K562 (cell line): ENCODE measurements at regions not wholly inside any gene's neighbourhood (a gene's known extent, or its start where the extent isn't known, plus 50 kb on each side); places are given as distances from the start of the nearest gene placed in this dataset.

Experiments
- CBX8 ChIP-seq: fragments of 200-600 bp; sonication (generic); IDR thresholded peaks from 2 replicates; pipeline ENCODE4 v1.6.1; 2012; ENCODE audit warnings: borderline replicate concordance, mixed run types, low read depth, mild to moderate bottlenecking, moderate library complexity, mixed read lengths, low read length, control low read depth, inconsistent platforms; ENCODE audit not compliant: poor library complexity, severe bottlenecking; ENCODE audit errors: extremely low read depth
- ELF4 ChIP-seq: fragments of 450-650 bp; formaldehyde crosslinking; IDR thresholded peaks from 2 replicates; pipeline ENCODE4 v1.4.0; 2022; ENCODE audit warnings: missing genetic modification characterization
- GATA2 ChIP-seq: sonication (generic); formaldehyde crosslinking; IDR thresholded peaks from 2 replicates; pipeline ENCODE4 v1.4.0; 2020; ENCODE audit warnings: mild to moderate bottlenecking, missing genetic modification reagents
- NBN ChIP-seq: fragments of 450-650 bp; IDR thresholded peaks from 2 replicates; pipeline ENCODE4 v1.6.1; 2016; ENCODE audit warnings: low read depth, mild to moderate bottlenecking
- RFX5 ChIP-seq: IDR thresholded peaks from 2 replicates; pipeline ENCODE4 v1.6.1; 2011; ENCODE audit warnings: low read depth, mild to moderate bottlenecking, improper control_type of control experiment, low read length
- SRSF1 ChIP-seq: fragments of 200-400 bp; formaldehyde crosslinking; IDR thresholded peaks from 2 replicates; pipeline ENCODE4 v1.6.1; 2017; ENCODE audit warnings: mild to moderate bottlenecking, low read depth, low read length, moderate library complexity
- TAF1 ChIP-seq: IDR thresholded peaks from 2 replicates; pipeline ENCODE4 v1.6.1; 2011; ENCODE audit warnings: mild to moderate bottlenecking, low read length, moderate library complexity; ENCODE audit not compliant: insufficient read depth, control insufficient read depth, severe bottlenecking; ENCODE audit errors: extremely low read depth
- YY1 ChIP-seq, 3 experiments: IDR thresholded peaks; 2 replicates each; pipeline ENCODE4 v1.6.1; 2011; ENCODE audit warnings: low read length in 2 of 3, mild to moderate bottlenecking in 2 of 3, moderate library complexity in 2 of 3, borderline replicate concordance in 1 of 3, control low read depth in 1 of 3, low read depth in 1 of 3; ENCODE audit not compliant: insufficient read depth in 3 of 3, insufficient replicate concordance in 2 of 3, control insufficient read depth in 1 of 3, insufficient read length in 1 of 3; ENCODE audit errors: extremely low read depth in 1 of 3
- ZFX ChIP-seq: sonication (generic); formaldehyde crosslinking; IDR thresholded peaks from 2 replicates; pipeline ENCODE4 v1.8.0; 2022; ENCODE audit warnings: mild to moderate bottlenecking, missing genetic modification reagents, moderate library complexity
- ZNF143 ChIP-seq: sonication (generic); formaldehyde crosslinking; IDR thresholded peaks from 2 replicates; pipeline ENCODE4 v1.9.0; 2022; ENCODE audit warnings: mild to moderate bottlenecking, missing genetic modification reagents
- ZNF311 ChIP-seq: fragments of 250-450 bp; sonication (Bioruptor Pico); IDR thresholded peaks from 2 replicates; pipeline ENCODE4 v1.4.0; 2020; ENCODE audit warnings: mild to moderate bottlenecking, moderate library complexity
- TF ChIP-seq, protein P1 (sequence below): sonication (generic); formaldehyde crosslinking; IDR thresholded peaks from 2 replicates; pipeline ENCODE4 v1.9.0; 2022; ENCODE audit warnings: mild to moderate bottlenecking, missing genetic modification reagents
- TF ChIP-seq, protein P2 (sequence below): fragments of 450-650 bp; formaldehyde crosslinking; IDR thresholded peaks from 2 replicates; pipeline ENCODE4 v1.4.0; 2022; ENCODE audit warnings: missing genetic modification characterization

DNA sequence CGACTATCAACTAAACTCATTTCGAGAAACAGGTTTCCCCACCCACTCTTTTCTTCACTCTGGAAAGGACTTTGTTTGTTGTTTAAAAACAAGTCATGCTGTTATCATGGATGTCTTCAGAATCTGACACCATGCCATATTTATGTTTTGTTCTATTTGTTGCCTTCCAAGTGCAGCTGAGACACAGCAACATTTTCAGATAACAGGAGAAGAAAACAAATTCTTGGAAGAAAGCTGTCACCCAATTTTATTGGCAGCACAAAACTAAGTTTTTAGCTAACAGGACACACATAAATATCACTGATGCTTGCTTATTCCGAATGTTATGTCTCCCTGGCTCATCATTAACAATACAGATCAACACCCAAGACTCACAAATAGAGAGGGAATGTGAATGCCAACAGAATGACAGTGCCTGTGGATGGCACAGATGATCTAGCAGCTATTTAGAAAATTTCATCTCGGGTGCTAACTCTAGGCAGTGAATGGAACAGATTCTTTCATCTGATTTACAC is 147.9 kb downstream of the RPS29 start:
- TF ChIP-seq SRSF1 (no peak), YY1 (IDR thresholded peaks at IDR 0.05; ENCODE audit: borderline replicate concordance in 1 of 3, control insufficient read depth in 1 of 3, extremely low read depth in 1 of 3, insufficient read depth in 3 of 3, insufficient read length in 1 of 3, insufficient replicate concordance in 2 of 3, low read depth in 1 of 3, low read length in 2 of 3) (no peak), ZFX (CRISPR knock-in tag) (no peak), ELF4 (CRISPR knock-in tag) (no peak), RFX5 (no peak), GATA2 (no peak), TAF1 (no peak), ZNF143 (CRISPR knock-in tag) (no peak), NBN (no peak), CBX8 (no peak), ZNF311 (no peak)
- TF ChIP-seq, protein P1, sequence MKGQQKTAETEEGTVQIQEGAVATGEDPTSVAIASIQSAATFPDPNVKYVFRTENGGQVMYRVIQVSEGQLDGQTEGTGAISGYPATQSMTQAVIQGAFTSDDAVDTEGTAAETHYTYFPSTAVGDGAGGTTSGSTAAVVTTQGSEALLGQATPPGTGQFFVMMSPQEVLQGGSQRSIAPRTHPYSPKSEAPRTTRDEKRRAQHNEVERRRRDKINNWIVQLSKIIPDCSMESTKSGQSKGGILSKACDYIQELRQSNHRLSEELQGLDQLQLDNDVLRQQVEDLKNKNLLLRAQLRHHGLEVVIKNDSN (CRISPR knock-in tag), result no peak
- TF ChIP-seq, protein P2, sequence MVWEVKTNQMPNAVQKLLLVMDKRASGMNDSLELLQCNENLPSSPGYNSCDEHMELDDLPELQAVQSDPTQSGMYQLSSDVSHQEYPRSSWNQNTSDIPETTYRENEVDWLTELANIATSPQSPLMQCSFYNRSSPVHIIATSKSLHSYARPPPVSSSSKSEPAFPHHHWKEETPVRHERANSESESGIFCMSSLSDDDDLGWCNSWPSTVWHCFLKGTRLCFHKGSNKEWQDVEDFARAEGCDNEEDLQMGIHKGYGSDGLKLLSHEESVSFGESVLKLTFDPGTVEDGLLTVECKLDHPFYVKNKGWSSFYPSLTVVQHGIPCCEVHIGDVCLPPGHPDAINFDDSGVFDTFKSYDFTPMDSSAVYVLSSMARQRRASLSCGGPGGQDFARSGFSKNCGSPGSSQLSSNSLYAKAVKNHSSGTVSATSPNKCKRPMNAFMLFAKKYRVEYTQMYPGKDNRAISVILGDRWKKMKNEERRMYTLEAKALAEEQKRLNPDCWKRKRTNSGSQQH, result no peak
